Peyer's patch (tissue), 4 donors: ENCODE measurements at regions not wholly inside any gene's neighbourhood (a gene's known extent, or its start where the extent isn't known, plus 50 kb on each side); places are given as distances from the start of the nearest gene placed in this dataset.

Experiments used
- POLR2A ChIP-seq, 2 donors: fragments of 450-650 bp; IDR thresholded peaks; one replicate each; pipeline ENCODE4 v1.5.1; 2017; ENCODE audit warnings: antibody characterized with exemption in 2 of 2, mild to moderate bottlenecking in 2 of 2, moderate library complexity in 2 of 2
- TF ChIP-seq, protein P1 (sequence below), 6 experiments: fragments of 450-650 bp in 4 of 6; fragments of 200-600 bp in 2 of 6; sonication (generic) in 1 of 6; IDR thresholded peaks; one replicate each; pipeline ENCODE4 v1.5.1; 2017 to 2019; ENCODE audit warnings: antibody characterized with exemption in 6 of 6, mild to moderate bottlenecking in 3 of 6, moderate library complexity in 1 of 6

DNA sequence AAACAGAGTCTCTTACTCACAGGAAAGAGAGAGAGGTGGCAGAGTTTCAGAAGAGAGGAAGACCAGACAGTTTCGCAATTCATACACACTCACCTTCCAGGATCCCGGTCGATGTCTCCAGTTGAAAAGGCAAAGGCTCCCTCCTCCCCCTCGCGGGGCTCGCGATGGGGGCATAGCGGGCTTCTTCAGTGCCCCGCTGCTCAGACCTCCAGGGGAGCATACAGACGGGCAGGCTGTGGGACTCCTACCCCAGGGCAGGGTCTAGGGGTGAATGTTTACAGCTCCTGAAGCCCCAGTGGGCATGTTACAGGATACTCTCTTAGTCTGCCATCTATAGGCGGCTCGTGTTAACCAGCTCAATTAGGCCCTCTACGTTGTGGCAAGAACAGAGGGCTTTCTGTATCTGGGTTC, 139.2 kb downstream of the SLITRK5 start:
- TF ChIP-seq, protein P1, sequence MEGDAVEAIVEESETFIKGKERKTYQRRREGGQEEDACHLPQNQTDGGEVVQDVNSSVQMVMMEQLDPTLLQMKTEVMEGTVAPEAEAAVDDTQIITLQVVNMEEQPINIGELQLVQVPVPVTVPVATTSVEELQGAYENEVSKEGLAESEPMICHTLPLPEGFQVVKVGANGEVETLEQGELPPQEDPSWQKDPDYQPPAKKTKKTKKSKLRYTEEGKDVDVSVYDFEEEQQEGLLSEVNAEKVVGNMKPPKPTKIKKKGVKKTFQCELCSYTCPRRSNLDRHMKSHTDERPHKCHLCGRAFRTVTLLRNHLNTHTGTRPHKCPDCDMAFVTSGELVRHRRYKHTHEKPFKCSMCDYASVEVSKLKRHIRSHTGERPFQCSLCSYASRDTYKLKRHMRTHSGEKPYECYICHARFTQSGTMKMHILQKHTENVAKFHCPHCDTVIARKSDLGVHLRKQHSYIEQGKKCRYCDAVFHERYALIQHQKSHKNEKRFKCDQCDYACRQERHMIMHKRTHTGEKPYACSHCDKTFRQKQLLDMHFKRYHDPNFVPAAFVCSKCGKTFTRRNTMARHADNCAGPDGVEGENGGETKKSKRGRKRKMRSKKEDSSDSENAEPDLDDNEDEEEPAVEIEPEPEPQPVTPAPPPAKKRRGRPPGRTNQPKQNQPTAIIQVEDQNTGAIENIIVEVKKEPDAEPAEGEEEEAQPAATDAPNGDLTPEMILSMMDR (IDR thresholded peaks at IDR 0.05) = no peak
- no peak for TF ChIP-seq POLR2A (IDR thresholded peaks at IDR 0.05)
